GM18951 (cell line): ENCODE measurements at regions not wholly inside any gene's neighbourhood (a gene's known extent, or its start where the extent isn't known, plus 50 kb on each side); places are given as distances from the start of the nearest gene placed in this dataset.

Experiments used
- POLR2A ChIP-seq: IDR thresholded peaks from 4 replicates; pipeline ENCODE4 v1.6.1; 2011; ENCODE audit warnings: mild to moderate bottlenecking; ENCODE audit not compliant: insufficient read length, insufficient read depth; ENCODE audit errors: extremely low read depth
- in situ Hi-C: fragments of 300-500 bp; cut with MboI; formaldehyde crosslinking; loops from one replicate; pipeline ENCODE4 v1.12.0; 2022; ENCODE audit warnings: low sequenced_read_pairs, mixed read lengths, inconsistent platforms; ENCODE audit not compliant: unreplicated experiment

- in situ Hi-C loops: no loop called here
- TF ChIP-seq POLR2A: no peak
Observed at GRCh38 chr10:36602374-36602773, 523.0 kb upstream of the ANKRD30A start.

- no peak for TF ChIP-seq POLR2A
- in situ Hi-C loops: no loop called here
Observed at GRCh38 chr10:36597756-36598320, 527.6 kb upstream of the ANKRD30A start.

- TF ChIP-seq POLR2A: no peak
- in situ Hi-C loops: no loop called here
Observed at GRCh38 chr10:36592964-36593363, 532.4 kb upstream of the ANKRD30A start.

- no peak for TF ChIP-seq POLR2A
- in situ Hi-C loops: no loop called here
Observed at GRCh38 chr10:36591436-36591835, 534.0 kb upstream of the ANKRD30A start.

- in situ Hi-C loops: no loop called here
- TF ChIP-seq POLR2A: no peak
Observed at GRCh38 chr10:36583690-36584089, 541.7 kb upstream of the ANKRD30A start.

GRCh38 chr10:36581237-36581636 is 544.2 kb upstream of the ANKRD30A start:
- in situ Hi-C loops: no loop called here
- TF ChIP-seq POLR2A: no peak

GRCh38 chr10:36578306-36578705 is 547.1 kb upstream of the ANKRD30A start:
- TF ChIP-seq POLR2A: no peak
- in situ Hi-C loops: no loop called here

GRCh38 chr10:36577126-36577525 is 548.3 kb upstream of the ANKRD30A start:
- in situ Hi-C loops: no loop called here
- TF ChIP-seq POLR2A: no peak

- TF ChIP-seq POLR2A: no peak
- in situ Hi-C loops: no loop called here
Observed at GRCh38 chr10:36574207-36574606, 551.2 kb upstream of the ANKRD30A start.

GRCh38 chr10:36573246-36573645 is 552.2 kb upstream of the ANKRD30A start:
- in situ Hi-C loops: no loop called here
- no peak for TF ChIP-seq POLR2A

GRCh38 chr10:36564433-36564832 is 561.0 kb upstream of the ANKRD30A start:
- no peak for TF ChIP-seq POLR2A
- in situ Hi-C loops: no loop called here

GRCh38 chr10:36559412-36560400 is 565.7 kb upstream of the ANKRD30A start:
- TF ChIP-seq POLR2A: no peak
- in situ Hi-C loops: no loop called here

- TF ChIP-seq POLR2A: no peak
- in situ Hi-C loops: no loop called here
Observed at GRCh38 chr10:36556468-36556867, 568.9 kb upstream of the ANKRD30A start.

GRCh38 chr10:36555036-36555435 is 570.4 kb upstream of the ANKRD30A start:
- in situ Hi-C loops: no loop called here
- no peak for TF ChIP-seq POLR2A

- no peak for TF ChIP-seq POLR2A
- in situ Hi-C loops: no loop called here
Observed at GRCh38 chr10:36547965-36548364, 577.4 kb upstream of the ANKRD30A start.
